Nephron (organoid): ENCODE measurements at regions not wholly inside any gene's neighbourhood (a gene's known extent, or its start where the extent isn't known, plus 50 kb on each side); places are given as distances from the start of the nearest gene placed in this dataset.

Experiments
- H3K27ac Mint-ChIP-seq, 3 experiments: 2 replicates each; pipeline ENCODE4 v1.8.0; 2020; ENCODE audit warnings: mixed read lengths in 3 of 3, mild to moderate bottlenecking in 2 of 3, moderate library complexity in 1 of 3
- H3K27me3 Mint-ChIP-seq: 2 replicates; pipeline ENCODE4 v1.8.0; 2021; ENCODE audit warnings: low read depth, mild to moderate bottlenecking, moderate library complexity, mixed read lengths
- H3K36me3 Mint-ChIP-seq: 2 replicates; pipeline ENCODE4 v1.8.0; 2020; ENCODE audit warnings: low read depth, mixed read lengths
- H3K4me1 Mint-ChIP-seq: 2 replicates; pipeline ENCODE4 v1.8.0; 2020; ENCODE audit warnings: mixed read lengths
- H3K4me3 Mint-ChIP-seq, 3 experiments: 2 replicates each; pipeline ENCODE4 v1.8.0; 2020; ENCODE audit warnings: mild to moderate bottlenecking in 3 of 3, mixed read lengths in 3 of 3, moderate library complexity in 2 of 3
- H3K9me3 Mint-ChIP-seq: 2 replicates; pipeline ENCODE4 v1.8.0; 2020; ENCODE audit warnings: mixed read lengths
- TF ChIP-seq, protein P1 (sequence below), 3 experiments: fragments of 200-600 bp; sonication (generic); IDR thresholded peaks; one replicate each; pipeline ENCODE4 v1.5.0; 2021; ENCODE audit warnings: antibody characterized with exemption in 3 of 3; ENCODE audit not compliant: unreplicated experiment in 3 of 3

DNA sequence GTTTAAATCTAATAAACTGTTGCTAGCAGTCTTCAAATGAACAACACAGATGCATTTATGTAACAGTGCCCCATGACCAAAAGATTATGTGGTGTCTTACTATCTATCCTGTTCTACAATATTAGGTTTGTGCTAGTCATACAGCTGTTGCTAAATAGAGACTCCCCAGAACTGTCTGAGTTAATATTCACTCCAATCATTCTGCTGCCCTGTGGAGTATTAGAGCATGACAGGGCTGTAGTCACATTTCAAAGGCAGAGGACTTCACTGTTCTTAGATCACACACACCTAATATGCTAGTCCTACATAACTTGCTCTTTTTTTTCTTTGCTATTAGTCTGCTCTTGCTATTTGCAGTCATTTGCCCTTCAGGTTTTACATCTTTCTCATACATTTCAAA is 157.6 kb upstream of the MDGA2 start:
- Mint-ChIP-seq H3K36me3 (no peaks in the 10 kb centered on the region), H3K27ac (peak overlapping the region; percentile 27 to 54 (median 47)), H3K27me3 (no peaks in the 10 kb centered on the region), H3K9me3 (no peaks in the 10 kb centered on the region), H3K4me3 (no peak overlapping the region), H3K4me1 (peaks cover 9% of the 10 kb centered on the region)
- TF ChIP-seq, protein P1, sequence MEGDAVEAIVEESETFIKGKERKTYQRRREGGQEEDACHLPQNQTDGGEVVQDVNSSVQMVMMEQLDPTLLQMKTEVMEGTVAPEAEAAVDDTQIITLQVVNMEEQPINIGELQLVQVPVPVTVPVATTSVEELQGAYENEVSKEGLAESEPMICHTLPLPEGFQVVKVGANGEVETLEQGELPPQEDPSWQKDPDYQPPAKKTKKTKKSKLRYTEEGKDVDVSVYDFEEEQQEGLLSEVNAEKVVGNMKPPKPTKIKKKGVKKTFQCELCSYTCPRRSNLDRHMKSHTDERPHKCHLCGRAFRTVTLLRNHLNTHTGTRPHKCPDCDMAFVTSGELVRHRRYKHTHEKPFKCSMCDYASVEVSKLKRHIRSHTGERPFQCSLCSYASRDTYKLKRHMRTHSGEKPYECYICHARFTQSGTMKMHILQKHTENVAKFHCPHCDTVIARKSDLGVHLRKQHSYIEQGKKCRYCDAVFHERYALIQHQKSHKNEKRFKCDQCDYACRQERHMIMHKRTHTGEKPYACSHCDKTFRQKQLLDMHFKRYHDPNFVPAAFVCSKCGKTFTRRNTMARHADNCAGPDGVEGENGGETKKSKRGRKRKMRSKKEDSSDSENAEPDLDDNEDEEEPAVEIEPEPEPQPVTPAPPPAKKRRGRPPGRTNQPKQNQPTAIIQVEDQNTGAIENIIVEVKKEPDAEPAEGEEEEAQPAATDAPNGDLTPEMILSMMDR (IDR thresholded peaks at IDR 0.05; ENCODE audit: unreplicated experiment in 3 of 3) = no peak

DNA sequence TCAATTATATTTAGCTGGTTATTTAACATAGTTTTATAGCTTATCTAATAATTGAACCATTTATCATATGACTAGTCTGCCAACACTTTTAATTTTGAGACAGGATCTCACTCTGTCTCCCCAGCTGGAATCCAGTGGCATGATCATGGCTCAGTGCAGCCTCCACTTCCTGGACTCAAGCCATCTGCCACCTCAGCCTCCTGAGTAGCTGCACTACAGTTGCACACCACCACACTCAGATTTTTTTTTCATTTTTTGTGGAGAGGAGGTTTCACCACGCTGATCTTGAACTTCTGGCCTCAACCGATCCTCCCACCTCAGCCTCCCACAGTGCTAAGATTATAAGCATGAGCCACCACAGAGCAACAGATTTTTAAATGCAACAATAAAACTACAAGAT is 151.4 kb upstream of the MDGA2 start:
- no peaks in the 10 kb centered on the region for H3K36me3 Mint-ChIP-seq
- H3K4me1 Mint-ChIP-seq = no peaks in the 10 kb centered on the region
- TF ChIP-seq, protein P1 (IDR thresholded peaks at IDR 0.05; ENCODE audit: unreplicated experiment in 3 of 3) = no peak
- H3K27me3 Mint-ChIP-seq = no peaks in the 10 kb centered on the region
- H3K27ac Mint-ChIP-seq = no peak overlapping the region
- no peaks in the 10 kb centered on the region for H3K9me3 Mint-ChIP-seq
- no peak overlapping the region for H3K4me3 Mint-ChIP-seq

GRCh38 chr14:47822326-47822725 is 146.9 kb upstream of the MDGA2 start:
- TF ChIP-seq, protein P1 (IDR thresholded peaks at IDR 0.05; ENCODE audit: unreplicated experiment in 3 of 3) = no peak
- Mint-ChIP-seq H3K27ac (no peak overlapping the region), H3K9me3 (peaks cover 11% of the 10 kb centered on the region), H3K36me3 (no peaks in the 10 kb centered on the region), H3K27me3 (no peaks in the 10 kb centered on the region), H3K4me1 (no peaks in the 10 kb centered on the region), H3K4me3 (no peak overlapping the region)

- no peaks in the 10 kb centered on the region for H3K36me3 Mint-ChIP-seq
- H3K4me3 Mint-ChIP-seq = no peak overlapping the region
- H3K4me1 Mint-ChIP-seq = no peaks in the 10 kb centered on the region
- no peak overlapping the region for H3K27ac Mint-ChIP-seq
- H3K9me3 Mint-ChIP-seq = peaks cover 22% of the 10 kb centered on the region
- no peaks in the 10 kb centered on the region for H3K27me3 Mint-ChIP-seq
- TF ChIP-seq, protein P1 (IDR thresholded peaks at IDR 0.05; ENCODE audit: unreplicated experiment in 3 of 3) = no peak
Measured at GRCh38 chr14:47821135-47821534, 145.7 kb upstream of the MDGA2 start.

DNA sequence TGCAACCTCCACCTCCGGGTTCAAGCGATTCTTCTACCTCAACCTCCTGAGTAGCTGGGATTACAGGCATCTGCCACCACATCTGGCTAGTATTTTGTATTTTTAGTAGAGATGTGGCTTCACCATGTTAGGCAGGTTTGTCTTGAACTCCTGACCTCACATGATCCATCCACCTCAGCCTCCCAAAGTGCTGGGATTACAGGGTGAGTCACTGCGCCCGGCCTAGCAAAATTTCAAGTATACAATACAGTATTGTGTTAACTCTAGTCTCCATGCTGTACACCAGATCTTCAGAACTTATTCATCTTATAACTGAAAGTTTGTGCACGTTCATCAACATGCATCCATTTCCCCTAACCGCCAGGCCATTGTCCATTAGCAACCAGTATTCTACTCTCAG is 115.1 kb upstream of the MDGA2 start:
- no peak overlapping the region for H3K27ac Mint-ChIP-seq
- peaks cover 6% of the 10 kb centered on the region for H3K9me3 Mint-ChIP-seq
- H3K4me1 Mint-ChIP-seq = no peaks in the 10 kb centered on the region
- peaks cover 10% of the 10 kb centered on the region for H3K36me3 Mint-ChIP-seq
- TF ChIP-seq, protein P1 (IDR thresholded peaks at IDR 0.05; ENCODE audit: unreplicated experiment in 3 of 3) = no peak
- H3K4me3 Mint-ChIP-seq = no peak overlapping the region
- H3K27me3 Mint-ChIP-seq = no peaks in the 10 kb centered on the region

GRCh38 chr14:47785058-47785457 is 109.7 kb upstream of the MDGA2 start:
- Mint-ChIP-seq H3K27ac (no peak overlapping the region), H3K27me3 (no peaks in the 10 kb centered on the region), H3K36me3 (peaks cover 9% of the 10 kb centered on the region), H3K9me3 (peaks cover 2% of the 10 kb centered on the region), H3K4me1 (no peaks in the 10 kb centered on the region), H3K4me3 (no peak overlapping the region)
- TF ChIP-seq, protein P1 (IDR thresholded peaks at IDR 0.05; ENCODE audit: unreplicated experiment in 3 of 3) = no peak
